ENCODE measurements at regions not wholly inside any gene's neighbourhood (a gene's known extent, or its start where the extent isn't known, plus 50 kb on each side); places are given as distances from the start of the nearest gene placed in this dataset.

GRCh38 chr2:150578481-150578880 lies 91.0 kb upstream of the RND3 start:
- no peaks in the 10 kb centered on the region for H3K27me3 ChIP-seq (ENCODE audit: insufficient read depth, poor library complexity, severe bottlenecking)
- no peak overlapping the region for H3K4me3 ChIP-seq (replicated peaks; ENCODE audit: insufficient read depth, low read length)
- TF ChIP-seq, protein P1, sequence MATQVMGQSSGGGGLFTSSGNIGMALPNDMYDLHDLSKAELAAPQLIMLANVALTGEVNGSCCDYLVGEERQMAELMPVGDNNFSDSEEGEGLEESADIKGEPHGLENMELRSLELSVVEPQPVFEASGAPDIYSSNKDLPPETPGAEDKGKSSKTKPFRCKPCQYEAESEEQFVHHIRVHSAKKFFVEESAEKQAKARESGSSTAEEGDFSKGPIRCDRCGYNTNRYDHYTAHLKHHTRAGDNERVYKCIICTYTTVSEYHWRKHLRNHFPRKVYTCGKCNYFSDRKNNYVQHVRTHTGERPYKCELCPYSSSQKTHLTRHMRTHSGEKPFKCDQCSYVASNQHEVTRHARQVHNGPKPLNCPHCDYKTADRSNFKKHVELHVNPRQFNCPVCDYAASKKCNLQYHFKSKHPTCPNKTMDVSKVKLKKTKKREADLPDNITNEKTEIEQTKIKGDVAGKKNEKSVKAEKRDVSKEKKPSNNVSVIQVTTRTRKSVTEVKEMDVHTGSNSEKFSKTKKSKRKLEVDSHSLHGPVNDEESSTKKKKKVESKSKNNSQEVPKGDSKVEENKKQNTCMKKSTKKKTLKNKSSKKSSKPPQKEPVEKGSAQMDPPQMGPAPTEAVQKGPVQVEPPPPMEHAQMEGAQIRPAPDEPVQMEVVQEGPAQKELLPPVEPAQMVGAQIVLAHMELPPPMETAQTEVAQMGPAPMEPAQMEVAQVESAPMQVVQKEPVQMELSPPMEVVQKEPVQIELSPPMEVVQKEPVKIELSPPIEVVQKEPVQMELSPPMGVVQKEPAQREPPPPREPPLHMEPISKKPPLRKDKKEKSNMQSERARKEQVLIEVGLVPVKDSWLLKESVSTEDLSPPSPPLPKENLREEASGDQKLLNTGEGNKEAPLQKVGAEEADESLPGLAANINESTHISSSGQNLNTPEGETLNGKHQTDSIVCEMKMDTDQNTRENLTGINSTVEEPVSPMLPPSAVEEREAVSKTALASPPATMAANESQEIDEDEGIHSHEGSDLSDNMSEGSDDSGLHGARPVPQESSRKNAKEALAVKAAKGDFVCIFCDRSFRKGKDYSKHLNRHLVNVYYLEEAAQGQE (IDR thresholded peaks at IDR 0.05; ENCODE audit: insufficient replicate concordance, low read depth) = no peak
- TF ChIP-seq CTCF (IDR thresholded peaks at IDR 0.05; ENCODE audit: insufficient read depth, low read length) (no peak), SPI1 (IDR thresholded peaks at IDR 0.05; ENCODE audit: borderline replicate concordance, low read depth) (no peak), POLR2AphosphoS5 (IDR thresholded peaks at IDR 0.05; ENCODE audit: low read depth) (no peak), GABPA (IDR thresholded peaks at IDR 0.05; ENCODE audit: low read depth) (no peak)
- DNase-seq (ENCODE audit: low read depth in 1 of 2, low spot score in 1 of 2) = no peak
- H3K27ac ChIP-seq (replicated peaks) = no peak overlapping the region

- Histone ChIP-seq H3K4me3 (replicated peaks; ENCODE audit: insufficient read depth, low read length) (no peak overlapping the region), H3K27ac (replicated peaks) (no peak overlapping the region), H3K27me3 (ENCODE audit: insufficient read depth, poor library complexity, severe bottlenecking) (no peaks in the 10 kb centered on the region)
- no peak for TF ChIP-seq SPI1 (IDR thresholded peaks at IDR 0.05; ENCODE audit: borderline replicate concordance, low read depth)
- no peak for TF ChIP-seq POLR2AphosphoS5 (IDR thresholded peaks at IDR 0.05; ENCODE audit: low read depth)
- TF ChIP-seq, protein P1 (IDR thresholded peaks at IDR 0.05; ENCODE audit: insufficient replicate concordance, low read depth) = no peak
- no peak for TF ChIP-seq GABPA (IDR thresholded peaks at IDR 0.05; ENCODE audit: low read depth)
- no peak for TF ChIP-seq CTCF (IDR thresholded peaks at IDR 0.05; ENCODE audit: insufficient read depth, low read length)
- no peak for DNase-seq (ENCODE audit: low read depth in 1 of 2, low spot score in 1 of 2)
Observed at GRCh38 chr2:150575861-150576260, 88.4 kb upstream of the RND3 start.

- no peak for TF ChIP-seq SPI1 (IDR thresholded peaks at IDR 0.05; ENCODE audit: borderline replicate concordance, low read depth)
- TF ChIP-seq, protein P1 (IDR thresholded peaks at IDR 0.05; ENCODE audit: insufficient replicate concordance, low read depth) = no peak
- TF ChIP-seq CTCF (IDR thresholded peaks at IDR 0.05; ENCODE audit: insufficient read depth, low read length) = no peak
- no peak for TF ChIP-seq POLR2AphosphoS5 (IDR thresholded peaks at IDR 0.05; ENCODE audit: low read depth)
- no peak for TF ChIP-seq GABPA (IDR thresholded peaks at IDR 0.05; ENCODE audit: low read depth)
- Histone ChIP-seq H3K27me3 (ENCODE audit: insufficient read depth, poor library complexity, severe bottlenecking) (no peaks in the 10 kb centered on the region), H3K4me3 (replicated peaks; ENCODE audit: insufficient read depth, low read length) (no peak overlapping the region), H3K27ac (replicated peaks) (no peak overlapping the region)
- DNase-seq (ENCODE audit: low read depth in 1 of 2, low spot score in 1 of 2) = no peak
Observed at GRCh38 chr2:150572961-150573395, 85.5 kb upstream of the RND3 start.
